Prostate gland (tissue), 2 donors: ENCODE measurements at regions not wholly inside any gene's neighbourhood (a gene's known extent, or its start where the extent isn't known, plus 50 kb on each side); places are given as distances from the start of the nearest gene placed in this dataset.

Source experiments
- POLR2A ChIP-seq: fragments of 450-650 bp; IDR thresholded peaks from one replicate; pipeline ENCODE4 v1.6.1; 2016; ENCODE audit warnings: antibody characterized with exemption, mild to moderate bottlenecking
- POLR2AphosphoS5 ChIP-seq: sonication (generic); formaldehyde crosslinking; IDR thresholded peaks from one replicate; pipeline ENCODE4 v1.6.1; 2017; ENCODE audit warnings: antibody characterized with exemption
- TF ChIP-seq, protein P1 (sequence below), 4 experiments: fragments of 200-600 bp in 2 of 4; fragments of 450-650 bp in 2 of 4; sonication (generic) in 2 of 4; IDR thresholded peaks; 1 replicate in 3 of 4; 2 replicates in 1 of 4; pipeline ENCODE4 v1.5.1; 2016 to 2019; ENCODE audit warnings: antibody characterized with exemption in 4 of 4, mild to moderate bottlenecking in 2 of 4, moderate library complexity in 2 of 4

DNA sequence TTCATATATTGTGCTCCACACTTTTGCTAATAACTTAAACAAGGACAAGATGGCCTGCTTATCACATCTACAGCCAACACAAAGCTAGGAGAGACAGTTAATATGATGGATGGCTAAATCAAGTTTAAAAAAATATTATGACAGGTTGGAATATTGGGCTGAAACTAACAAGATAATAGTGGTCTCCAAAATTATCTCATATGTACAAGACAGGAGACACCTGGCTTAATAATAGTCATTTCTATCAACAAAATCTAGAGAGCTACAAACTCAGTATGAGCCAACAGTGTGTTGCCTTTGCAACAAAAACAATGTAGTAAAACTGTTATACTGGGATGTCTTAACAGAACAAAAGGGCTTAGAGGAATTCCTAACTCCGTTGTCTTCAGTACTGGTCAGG is 317.1 kb upstream of the COL8A1 start:
- TF ChIP-seq POLR2A (no peak), POLR2AphosphoS5 (no peak)
- TF ChIP-seq, protein P1, sequence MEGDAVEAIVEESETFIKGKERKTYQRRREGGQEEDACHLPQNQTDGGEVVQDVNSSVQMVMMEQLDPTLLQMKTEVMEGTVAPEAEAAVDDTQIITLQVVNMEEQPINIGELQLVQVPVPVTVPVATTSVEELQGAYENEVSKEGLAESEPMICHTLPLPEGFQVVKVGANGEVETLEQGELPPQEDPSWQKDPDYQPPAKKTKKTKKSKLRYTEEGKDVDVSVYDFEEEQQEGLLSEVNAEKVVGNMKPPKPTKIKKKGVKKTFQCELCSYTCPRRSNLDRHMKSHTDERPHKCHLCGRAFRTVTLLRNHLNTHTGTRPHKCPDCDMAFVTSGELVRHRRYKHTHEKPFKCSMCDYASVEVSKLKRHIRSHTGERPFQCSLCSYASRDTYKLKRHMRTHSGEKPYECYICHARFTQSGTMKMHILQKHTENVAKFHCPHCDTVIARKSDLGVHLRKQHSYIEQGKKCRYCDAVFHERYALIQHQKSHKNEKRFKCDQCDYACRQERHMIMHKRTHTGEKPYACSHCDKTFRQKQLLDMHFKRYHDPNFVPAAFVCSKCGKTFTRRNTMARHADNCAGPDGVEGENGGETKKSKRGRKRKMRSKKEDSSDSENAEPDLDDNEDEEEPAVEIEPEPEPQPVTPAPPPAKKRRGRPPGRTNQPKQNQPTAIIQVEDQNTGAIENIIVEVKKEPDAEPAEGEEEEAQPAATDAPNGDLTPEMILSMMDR (IDR thresholded peaks at IDR 0.05): no peak
